Thyroid gland (tissue), 4 donors: ENCODE measurements at regions not wholly inside any gene's neighbourhood (a gene's known extent, or its start where the extent isn't known, plus 50 kb on each side); places are given as distances from the start of the nearest gene placed in this dataset.

ENCODE experiments used
- CTCF ChIP-seq, 6 experiments: fragments of 200-600 bp in 3 of 6; fragments of 450-650 bp in 3 of 6; sonication (generic) in 3 of 6; IDR thresholded peaks; one replicate each; pipeline ENCODE4 v1.5.1; 2016 to 2019; ENCODE audit warnings: antibody characterized with exemption in 6 of 6, mild to moderate bottlenecking in 2 of 6, inconsistent platforms in 1 of 6, moderate library complexity in 1 of 6
- POLR2A ChIP-seq, 2 donors: fragments of 450-650 bp; IDR thresholded peaks; one replicate each; pipeline ENCODE4 v1.6.1; 2017; ENCODE audit warnings: antibody characterized with exemption in 2 of 2, mild to moderate bottlenecking in 2 of 2, moderate library complexity in 1 of 2

DNA sequence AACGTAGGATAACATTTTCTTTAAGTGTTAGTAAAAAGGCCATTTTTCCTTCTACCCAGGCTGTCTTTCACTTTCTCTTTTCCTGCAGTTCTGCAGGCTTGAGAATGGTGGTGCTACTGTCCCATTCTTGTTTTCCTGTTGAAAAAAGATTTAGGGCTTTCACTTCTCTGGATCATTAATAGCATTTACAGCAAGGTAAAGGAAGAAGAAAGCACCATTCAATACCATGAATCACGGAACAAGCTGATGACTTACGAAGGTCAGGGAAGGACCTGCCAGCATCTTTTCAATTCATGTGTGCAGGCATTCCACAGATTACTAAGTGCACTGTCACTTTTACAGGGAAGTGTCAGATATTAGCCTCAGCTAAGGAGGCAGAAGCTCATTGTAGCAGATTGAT is 292.8 kb downstream of the YTHDC2 start:
- TF ChIP-seq CTCF (IDR thresholded peaks at IDR 0.05) (peak in 3 of 6 experiments; percentile 42 to 66 (median 52)), POLR2A (IDR thresholded peaks at IDR 0.05) (no peak)
